Activated CD8-positive, alpha-beta memory T cell treated with anti-CD3 and anti-CD28 coated beads, Interleukin-2, amount 50 U/mL, for 48 hours (primary cell): ENCODE measurements at regions not wholly inside any gene's neighbourhood (a gene's known extent, or its start where the extent isn't known, plus 50 kb on each side); places are given as distances from the start of the nearest gene placed in this dataset.
"Not testable (repeated sequence)": the region's sequence is repeated elsewhere in the genome, so short reads cannot be mapped to it uniquely, and the experiment has no call there.

ENCODE experiments used
- DNase-seq: peaks from one replicate; pipeline ENCODE4 v3.0.0-alpha.2; 2020

DNA sequence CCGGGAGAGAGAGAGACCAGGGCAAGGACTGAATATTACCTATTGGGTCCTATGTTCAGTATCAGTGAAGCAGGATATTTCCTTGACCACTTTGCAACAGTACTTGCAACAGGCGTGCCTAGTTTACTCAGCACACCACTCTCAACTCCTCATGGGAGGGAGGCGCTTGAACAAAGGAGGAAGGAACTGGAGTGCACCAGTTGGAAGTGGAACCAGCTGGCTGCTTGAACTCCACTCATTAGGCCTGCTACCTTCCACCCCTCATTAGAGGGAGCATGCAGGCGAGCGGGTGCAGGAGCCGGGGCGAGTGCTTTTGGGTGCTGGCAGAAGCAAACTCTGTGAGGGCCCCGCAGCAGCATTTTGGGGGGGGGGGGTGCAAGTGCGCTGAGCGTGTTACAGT lies 1369.6 kb upstream of the RAG2 start:
- no peak for DNase-seq

DNA sequence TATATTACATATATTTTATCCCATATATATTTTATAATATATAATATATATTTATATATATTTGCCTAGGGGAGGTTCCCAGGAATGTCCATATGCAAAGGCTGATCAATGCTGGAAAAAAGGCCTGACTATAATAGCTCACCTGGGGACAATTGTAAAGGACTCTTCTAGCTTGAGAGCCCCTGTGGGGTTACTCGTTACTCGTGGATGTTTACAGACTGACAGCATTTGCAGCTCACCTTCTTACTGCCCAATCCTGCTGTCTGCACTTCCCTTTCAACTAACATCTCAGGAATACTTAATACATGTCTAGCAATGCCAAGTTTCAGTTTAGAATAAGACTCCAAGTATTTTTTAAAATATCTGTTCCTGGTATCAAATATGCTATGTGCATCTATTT lies 1365.4 kb upstream of the RAG2 start:
- DNase-seq, result no peak

DNA sequence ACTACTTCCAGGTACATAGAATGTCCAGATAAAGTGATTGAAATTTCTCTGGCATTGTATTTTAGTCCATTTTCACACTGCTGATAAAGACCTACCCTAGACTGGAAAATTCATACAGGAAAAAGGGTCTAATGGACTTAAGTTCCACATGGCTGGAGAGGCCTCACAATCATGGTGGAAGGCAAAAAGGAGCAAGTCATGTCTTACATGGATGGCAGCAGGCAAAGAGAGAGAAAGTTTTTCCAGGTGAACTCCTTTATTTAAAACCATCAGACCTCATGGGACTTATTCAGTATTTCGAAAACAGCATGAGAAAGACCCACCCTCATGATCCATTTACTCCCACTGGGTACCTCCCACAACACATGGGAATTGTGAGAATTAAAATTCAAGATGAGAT lies 1359.7 kb upstream of the RAG2 start:
- no peak for DNase-seq

DNA sequence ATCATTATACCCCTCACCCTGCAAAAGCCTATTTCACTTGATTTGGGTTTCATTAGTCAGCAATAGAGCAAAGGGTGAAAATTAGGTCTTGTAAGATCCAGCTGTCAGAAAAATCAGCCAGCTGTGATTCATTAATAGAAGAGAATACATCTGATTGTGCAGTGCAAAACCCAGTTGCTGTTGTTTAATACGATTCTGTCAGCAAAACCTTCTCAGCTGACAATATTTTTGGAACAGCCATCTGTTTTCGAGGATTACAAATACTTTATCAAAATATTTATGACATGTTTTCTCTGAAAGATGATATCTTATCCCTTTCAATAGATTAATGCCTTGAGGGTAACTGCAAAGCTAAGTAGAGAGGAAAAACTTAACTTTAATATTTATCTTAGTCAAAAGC lies 1354.0 kb upstream of the RAG2 start:
- no peak for DNase-seq

- no peak for DNase-seq
These were observed 1350.2 kb upstream of the RAG2 start for GRCh38 chr11:37948258-37948657.

DNA sequence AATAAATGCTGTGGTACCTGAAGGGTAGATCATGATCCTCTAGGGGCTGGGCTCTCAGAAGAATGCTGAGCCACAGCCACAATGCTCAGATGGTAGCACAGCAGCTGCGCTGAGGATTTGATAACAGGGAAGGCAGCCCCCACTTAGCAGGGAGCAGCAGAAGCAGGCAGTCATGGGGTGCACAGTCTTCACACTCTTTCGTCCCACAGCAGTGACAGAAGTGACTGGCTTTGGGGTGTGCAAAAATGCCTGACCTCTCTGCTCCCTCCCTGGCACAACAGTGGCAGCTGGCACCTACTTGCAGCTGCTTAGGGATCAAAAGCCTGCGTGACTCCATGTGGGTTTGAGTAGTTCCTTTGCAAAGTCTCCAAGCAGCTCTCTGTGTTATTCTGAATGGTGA lies 1349.8 kb upstream of the RAG2 start:
- no peak for DNase-seq

DNA sequence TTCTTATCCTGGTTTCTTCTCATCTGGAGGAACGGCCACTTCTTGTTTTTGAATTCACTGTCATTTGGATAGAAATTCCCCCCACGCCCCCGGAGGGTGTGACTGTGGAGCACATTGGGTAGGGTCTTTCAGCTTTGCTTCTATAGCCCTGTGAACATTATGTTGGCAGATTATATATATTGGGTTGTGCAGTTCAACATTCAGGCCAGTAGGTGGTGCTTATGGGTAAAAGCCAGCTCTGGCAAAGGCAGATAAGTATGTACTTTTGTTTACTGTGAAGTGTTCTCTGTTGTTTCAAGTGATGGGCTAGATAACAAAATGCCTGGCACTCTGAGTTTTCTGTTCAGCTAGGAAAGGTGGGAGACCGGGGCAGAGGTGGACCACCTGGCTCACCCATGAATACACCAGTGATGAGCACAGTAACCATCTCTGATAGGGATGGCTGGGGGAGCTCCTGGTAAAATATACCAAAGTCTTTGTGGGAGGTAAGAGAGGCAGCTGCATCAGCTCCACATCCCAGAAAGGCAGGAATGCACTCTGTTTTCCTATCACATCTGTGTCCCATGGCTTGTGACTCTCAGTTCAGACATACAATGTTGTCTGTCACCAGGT lies 1348.2 kb upstream of the RAG2 start:
- DNase-seq, result no peak

DNA sequence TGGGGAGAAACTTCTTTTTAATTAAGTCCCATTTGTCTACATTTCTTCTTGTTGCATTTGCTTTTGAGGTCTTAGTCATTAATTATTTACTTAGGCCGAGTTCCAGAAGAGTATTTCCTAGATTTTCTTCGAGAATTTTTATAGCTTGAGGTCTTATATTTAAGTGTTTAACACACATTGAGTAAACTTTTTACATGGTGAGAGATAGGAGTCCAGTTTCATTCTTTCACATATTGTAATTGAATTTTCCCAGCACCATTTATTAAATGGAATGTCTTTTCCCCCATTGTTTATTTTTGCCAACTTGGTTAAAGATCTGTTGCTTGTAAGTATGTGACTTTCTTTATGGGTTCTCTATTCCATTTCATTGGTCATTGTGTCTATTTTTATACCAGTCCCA lies 1344.0 kb upstream of the RAG2 start:
- no peak for DNase-seq

DNA sequence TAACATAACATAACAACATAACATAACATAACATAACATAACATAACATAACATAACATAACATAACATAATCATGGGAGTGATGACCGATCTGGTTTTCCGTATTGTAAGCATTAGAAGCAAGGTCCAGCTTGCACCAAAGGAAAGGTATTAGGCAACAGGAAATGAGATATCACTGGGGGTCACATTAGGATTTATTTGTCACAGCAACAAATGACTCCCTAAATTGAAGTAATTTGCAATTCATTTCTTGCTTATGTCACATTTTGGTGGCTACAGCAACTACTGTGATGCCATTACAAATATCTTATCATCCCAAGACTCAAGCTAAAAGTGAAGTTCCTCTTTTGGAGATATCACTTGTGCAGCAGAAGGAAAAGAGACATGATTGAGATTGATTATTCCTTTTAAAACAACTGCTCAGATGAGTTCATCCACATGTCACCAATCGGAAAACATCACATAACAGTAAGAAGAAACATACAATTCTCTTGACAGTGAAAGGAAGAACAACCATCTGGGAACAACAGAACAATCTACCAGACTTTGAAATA lies 1331.1 kb upstream of the RAG2 start:
- no peak for DNase-seq

GRCh38 chr11:37926772-37927171 lies 1328.7 kb upstream of the RAG2 start:
- DNase-seq, result no peak

DNA sequence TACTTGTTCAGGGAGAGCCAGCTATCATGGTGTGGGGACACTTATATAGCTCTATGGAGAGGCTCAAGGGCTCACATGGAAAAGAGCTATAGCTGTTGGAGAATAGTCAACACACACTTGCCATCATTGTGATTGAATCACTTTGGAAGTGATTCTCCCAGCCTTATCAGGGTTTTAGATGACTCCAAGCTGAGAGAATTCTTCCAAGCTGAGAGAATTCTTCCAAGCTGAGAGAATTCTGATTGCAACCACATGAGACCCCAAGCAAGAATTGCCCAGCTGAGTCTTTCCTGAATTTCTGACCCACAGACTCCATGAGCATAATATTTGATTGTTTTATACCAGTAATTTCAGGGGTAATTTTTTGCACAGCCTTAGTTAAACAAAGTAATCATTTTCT lies 1318.3 kb upstream of the RAG2 start:
- DNase-seq, result no peak

GRCh38 chr11:37914859-37915258 lies 1316.8 kb upstream of the RAG2 start:
- DNase-seq, result no peak

GRCh38 chr11:37908219-37908548 lies 1310.1 kb upstream of the RAG2 start:
- DNase-seq, result no peak

- no peak for DNase-seq
These were observed 1309.6 kb upstream of the RAG2 start for GRCh38 chr11:37907436-37908218.

- no peak for DNase-seq
These were observed 1307.8 kb upstream of the RAG2 start for GRCh38 chr11:37905707-37906417.

- DNase-seq, result no peak
These were observed 1298.0 kb upstream of the RAG2 start for GRCh38 chr11:37896016-37896415.

DNA sequence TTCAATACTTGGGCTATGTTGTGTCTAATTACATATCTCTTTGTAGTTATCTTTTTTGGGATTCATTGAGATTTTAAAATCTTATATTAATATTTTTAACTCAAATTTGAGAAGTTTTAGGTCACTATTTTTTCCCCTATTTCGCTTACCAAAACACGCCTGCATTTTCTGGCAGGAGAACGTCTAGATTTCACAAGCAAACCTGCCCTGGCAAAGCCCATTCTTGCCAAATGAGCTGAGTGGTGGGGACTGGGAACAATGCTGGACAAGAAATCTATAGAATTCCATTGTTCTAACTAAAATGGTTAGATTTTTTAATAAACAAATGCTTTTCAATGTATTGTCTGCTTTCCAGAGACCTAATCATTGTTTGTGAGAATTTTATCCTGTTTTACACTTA lies 1283.7 kb upstream of the RAG2 start:
- DNase-seq, result no peak

- DNase-seq, result no peak
These were observed 1263.6 kb upstream of the RAG2 start for GRCh38 chr11:37861671-37862070.

GRCh38 chr11:37858806-37859537 lies 1260.9 kb upstream of the RAG2 start:
- DNase-seq, result not testable (repeated sequence)

- DNase-seq, result no peak
These were observed 1260.4 kb upstream of the RAG2 start for GRCh38 chr11:37858398-37858797.

- no peak for DNase-seq
These were observed 1259.7 kb upstream of the RAG2 start for GRCh38 chr11:37857726-37858125.

DNA sequence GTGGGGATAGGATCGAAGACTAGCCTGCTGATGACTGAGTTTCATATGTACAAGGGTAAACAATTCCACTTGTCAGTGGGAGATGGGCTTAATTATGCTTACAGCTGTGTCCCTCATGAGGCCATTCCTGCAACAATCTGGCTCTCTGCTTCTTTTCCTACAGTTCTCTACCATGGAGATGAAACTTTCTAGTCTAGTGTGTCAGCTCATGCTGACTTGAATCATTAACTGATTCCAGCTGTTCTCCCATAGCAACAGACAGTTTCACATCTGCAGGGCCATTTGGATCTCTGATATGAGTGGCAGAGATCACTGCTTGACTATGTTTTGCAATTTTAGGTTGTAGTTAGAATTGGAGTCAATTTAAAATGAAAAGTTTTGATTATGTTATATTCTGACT lies 1251.7 kb upstream of the RAG2 start:
- DNase-seq, result no peak

DNA sequence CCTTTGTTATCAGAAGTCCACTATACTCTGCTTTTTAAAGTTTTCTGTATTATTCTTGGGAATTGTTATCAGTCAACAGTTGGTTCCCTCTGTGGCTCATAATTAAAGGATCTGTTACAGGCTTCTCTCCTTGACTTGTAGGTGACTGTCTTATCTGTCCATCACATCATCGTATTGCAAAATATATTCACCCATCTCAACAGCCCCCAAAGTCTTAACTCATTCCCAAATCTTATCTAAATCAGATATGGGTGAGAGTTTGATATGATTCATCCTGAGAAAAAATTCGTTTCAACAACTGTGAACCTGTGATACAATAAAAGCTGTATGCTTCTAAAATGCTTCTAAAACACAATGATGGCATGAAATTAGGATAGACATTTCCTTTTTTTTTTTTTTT lies 1245.6 kb upstream of the RAG2 start:
- no peak for DNase-seq
